ENCODE measurements at regions not wholly inside any gene's neighbourhood (a gene's known extent, or its start where the extent isn't known, plus 50 kb on each side); places are given as distances from the start of the nearest gene placed in this dataset.
"Not testable (repeated sequence)": the region's sequence is repeated elsewhere in the genome, so short reads cannot be mapped to it uniquely, and the experiment has no call there.

DNA sequence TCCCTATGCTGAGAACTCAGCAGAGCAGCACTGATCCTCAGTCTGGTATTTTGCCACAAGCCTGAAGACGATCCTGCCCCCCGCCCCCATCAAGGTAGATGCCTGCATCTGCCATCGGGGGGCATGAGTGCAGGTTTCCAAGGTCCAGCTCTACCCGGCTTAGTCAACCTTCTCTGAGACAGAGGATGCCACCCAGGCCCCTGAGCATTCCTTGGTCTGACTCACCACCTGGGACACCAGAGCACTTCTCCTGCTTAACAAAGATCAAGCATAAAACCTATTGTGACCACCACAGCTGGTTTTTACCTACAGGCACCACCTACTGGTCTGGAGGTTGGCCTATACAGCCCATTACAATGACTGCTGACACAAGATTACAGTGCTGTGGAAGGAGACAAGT is 1168.1 kb downstream of the PCDH19 start:
- no peaks in the 10 kb centered on the region for H3K27me3 ChIP-seq
- H3K36me3 ChIP-seq: no peaks in the 10 kb centered on the region
- H3K9me3 ChIP-seq (ENCODE audit: low read depth): no peaks in the 10 kb centered on the region
- no peaks in the 10 kb centered on the region for H3K4me1 ChIP-seq (ENCODE audit: low read depth)
- no peak for DNase-seq (ENCODE audit: low read depth in 1 of 2, low spot score in 1 of 2)
- H3K4me3 ChIP-seq: no peak overlapping the region
- TF ChIP-seq, protein P1, sequence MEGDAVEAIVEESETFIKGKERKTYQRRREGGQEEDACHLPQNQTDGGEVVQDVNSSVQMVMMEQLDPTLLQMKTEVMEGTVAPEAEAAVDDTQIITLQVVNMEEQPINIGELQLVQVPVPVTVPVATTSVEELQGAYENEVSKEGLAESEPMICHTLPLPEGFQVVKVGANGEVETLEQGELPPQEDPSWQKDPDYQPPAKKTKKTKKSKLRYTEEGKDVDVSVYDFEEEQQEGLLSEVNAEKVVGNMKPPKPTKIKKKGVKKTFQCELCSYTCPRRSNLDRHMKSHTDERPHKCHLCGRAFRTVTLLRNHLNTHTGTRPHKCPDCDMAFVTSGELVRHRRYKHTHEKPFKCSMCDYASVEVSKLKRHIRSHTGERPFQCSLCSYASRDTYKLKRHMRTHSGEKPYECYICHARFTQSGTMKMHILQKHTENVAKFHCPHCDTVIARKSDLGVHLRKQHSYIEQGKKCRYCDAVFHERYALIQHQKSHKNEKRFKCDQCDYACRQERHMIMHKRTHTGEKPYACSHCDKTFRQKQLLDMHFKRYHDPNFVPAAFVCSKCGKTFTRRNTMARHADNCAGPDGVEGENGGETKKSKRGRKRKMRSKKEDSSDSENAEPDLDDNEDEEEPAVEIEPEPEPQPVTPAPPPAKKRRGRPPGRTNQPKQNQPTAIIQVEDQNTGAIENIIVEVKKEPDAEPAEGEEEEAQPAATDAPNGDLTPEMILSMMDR (IDR thresholded peaks at IDR 0.05; ENCODE audit: low read depth, low read length): no peak
- no peak overlapping the region for H3K27ac ChIP-seq

DNA sequence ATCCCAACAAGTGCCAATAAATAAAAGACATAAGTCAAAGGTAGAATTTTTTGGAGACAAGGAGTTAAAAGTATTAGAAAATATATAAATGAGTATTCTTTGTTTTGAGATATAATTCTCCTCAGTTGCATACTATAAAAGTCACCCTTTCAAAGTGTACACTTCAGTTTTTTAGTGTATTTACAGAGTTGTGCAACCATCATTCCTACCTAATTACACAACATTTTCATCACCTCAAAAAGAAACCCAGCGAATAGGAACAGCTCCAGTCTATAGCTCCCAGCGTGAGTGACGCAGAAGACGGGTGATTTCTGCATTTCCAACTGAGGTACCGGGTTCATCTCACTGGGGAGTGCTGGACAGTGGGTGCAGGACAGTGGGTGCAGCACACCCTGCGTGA is 1175.7 kb downstream of the PCDH19 start:
- H3K27me3 ChIP-seq; DNase-seq (ENCODE audit: low read depth in 1 of 2, low spot score in 1 of 2); H3K4me3 ChIP-seq; H3K36me3 ChIP-seq; H3K4me1 ChIP-seq (ENCODE audit: low read depth); H3K9me3 ChIP-seq (ENCODE audit: low read depth); H3K27ac ChIP-seq: not testable (repeated sequence)

DNA sequence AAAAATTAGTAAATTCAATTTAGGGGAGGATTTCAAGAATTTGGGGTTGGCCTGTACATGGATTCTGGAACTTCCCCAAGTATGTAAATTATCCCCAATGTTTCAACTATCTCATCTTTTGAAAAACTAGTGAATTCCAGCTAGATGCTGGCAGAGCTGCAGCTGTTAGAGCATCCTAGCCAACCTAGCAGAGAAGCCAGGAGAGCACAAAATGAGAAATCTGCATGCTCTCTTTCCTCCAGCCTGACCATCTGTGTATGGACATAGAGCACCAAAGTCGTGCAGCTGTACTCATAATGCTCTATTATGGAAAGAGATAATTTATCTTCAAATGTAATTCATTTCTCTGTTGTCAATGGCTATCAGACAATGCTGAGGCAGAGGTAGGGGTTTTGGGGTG is 1217.7 kb downstream of the PCDH19 start:
- H3K4me1 ChIP-seq (ENCODE audit: low read depth): no peaks in the 10 kb centered on the region
- H3K4me3 ChIP-seq: no peak overlapping the region
- no peak overlapping the region for H3K27ac ChIP-seq
- TF ChIP-seq, protein P1 (IDR thresholded peaks at IDR 0.05; ENCODE audit: low read depth, low read length): no peak
- no peaks in the 10 kb centered on the region for H3K27me3 ChIP-seq
- no peaks in the 10 kb centered on the region for H3K36me3 ChIP-seq
- DNase-seq (ENCODE audit: low read depth in 1 of 2, low spot score in 1 of 2): no peak
- no peaks in the 10 kb centered on the region for H3K9me3 ChIP-seq (ENCODE audit: low read depth)

DNA sequence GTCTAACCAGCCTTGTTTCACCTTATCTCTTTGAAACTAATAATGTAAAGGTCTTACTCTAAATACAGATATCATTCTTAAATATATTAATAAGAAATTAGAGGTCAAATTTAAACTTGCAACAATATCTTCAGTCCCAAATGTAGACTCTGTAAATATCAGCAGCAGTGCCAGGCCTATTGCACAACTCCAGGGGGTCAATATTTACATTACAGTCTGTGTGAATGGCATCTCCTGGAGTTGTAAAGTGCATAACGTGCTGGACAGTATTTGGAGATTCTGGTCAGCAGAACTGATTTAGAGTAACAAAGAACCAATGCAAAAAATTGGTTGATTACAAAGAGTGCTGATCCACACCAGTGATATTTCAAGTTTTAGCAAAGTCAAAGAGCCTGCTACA is 1225.9 kb downstream of the PCDH19 start:
- TF ChIP-seq, protein P1 (IDR thresholded peaks at IDR 0.05; ENCODE audit: low read depth, low read length): no peak
- Histone ChIP-seq H3K4me3 (no peak overlapping the region), H3K4me1 (ENCODE audit: low read depth) (no peaks in the 10 kb centered on the region), H3K27me3 (no peaks in the 10 kb centered on the region), H3K36me3 (no peaks in the 10 kb centered on the region), H3K27ac (no peak overlapping the region), H3K9me3 (ENCODE audit: low read depth) (no peaks in the 10 kb centered on the region)
- DNase-seq (ENCODE audit: low read depth in 1 of 2, low spot score in 1 of 2): no peak

DNA sequence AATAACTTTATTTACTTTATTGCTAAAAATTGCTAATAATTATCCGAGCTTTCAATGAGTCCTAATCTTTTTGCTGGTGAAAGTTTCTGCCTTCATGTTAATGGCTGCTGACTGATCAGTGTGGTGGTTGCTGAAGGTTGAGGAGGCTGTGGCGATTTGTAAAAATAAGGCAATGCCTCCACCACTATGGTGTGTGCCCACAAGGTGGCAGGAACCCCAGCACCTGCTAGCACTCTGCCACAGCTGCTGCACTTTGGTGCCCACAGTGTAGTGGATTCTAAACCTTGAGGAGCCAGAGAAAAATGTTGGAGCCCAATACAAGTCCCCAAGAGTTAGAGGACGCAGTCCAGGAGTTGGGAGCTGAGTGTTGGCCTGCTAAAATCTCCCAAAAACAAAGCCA is 1237.1 kb downstream of the PCDH19 start:
- H3K9me3 ChIP-seq (ENCODE audit: low read depth): no peaks in the 10 kb centered on the region
- no peak overlapping the region for H3K4me3 ChIP-seq
- H3K36me3 ChIP-seq: no peaks in the 10 kb centered on the region
- H3K27ac ChIP-seq: no peak overlapping the region
- TF ChIP-seq, protein P1 (IDR thresholded peaks at IDR 0.05; ENCODE audit: low read depth, low read length): no peak
- DNase-seq (ENCODE audit: low read depth in 1 of 2, low spot score in 1 of 2): no peak
- H3K27me3 ChIP-seq: no peaks in the 10 kb centered on the region
- H3K4me1 ChIP-seq (ENCODE audit: low read depth): no peaks in the 10 kb centered on the region

DNA sequence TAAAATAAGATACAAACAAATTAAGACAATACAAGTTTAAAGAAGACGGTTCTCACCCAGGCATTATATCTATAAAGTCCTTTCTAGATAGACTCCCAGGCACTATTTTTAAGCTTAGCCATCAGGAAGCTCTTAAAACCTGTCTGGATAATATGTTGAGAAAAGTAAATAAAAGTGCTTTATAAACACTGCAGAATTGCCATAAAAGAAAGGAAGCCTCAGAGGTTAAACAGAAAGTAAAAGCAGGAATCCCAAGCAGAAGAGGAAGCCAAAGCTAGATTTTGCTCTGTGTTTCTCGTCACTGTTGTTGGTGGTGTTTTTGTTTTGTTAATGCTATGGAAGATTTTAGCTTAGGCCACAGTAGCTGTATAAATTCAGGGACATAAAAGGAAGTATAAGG is 1267.3 kb downstream of the PCDH19 start:
- no peaks in the 10 kb centered on the region for H3K36me3 ChIP-seq
- H3K4me1 ChIP-seq (ENCODE audit: low read depth): no peaks in the 10 kb centered on the region
- TF ChIP-seq, protein P1 (IDR thresholded peaks at IDR 0.05; ENCODE audit: low read depth, low read length): no peak
- no peaks in the 10 kb centered on the region for H3K9me3 ChIP-seq (ENCODE audit: low read depth)
- H3K4me3 ChIP-seq: no peak overlapping the region
- no peak for DNase-seq (ENCODE audit: low read depth in 1 of 2, low spot score in 1 of 2)
- no peaks in the 10 kb centered on the region for H3K27me3 ChIP-seq
- no peak overlapping the region for H3K27ac ChIP-seq

All from cardiac muscle cell (in vitro differentiated cells and primary cell).